Chondrocyte (in vitro differentiated cells): ENCODE measurements at regions not wholly inside any gene's neighbourhood (a gene's known extent, or its start where the extent isn't known, plus 50 kb on each side); places are given as distances from the start of the nearest gene placed in this dataset.
"Not testable (repeated sequence)": the region's sequence is repeated elsewhere in the genome, so short reads cannot be mapped to it uniquely, and the experiment has no call there.

ENCODE experiments used
- DNase-seq: peaks from one replicate; pipeline ENCODE4 v3.0.0; 2021; ENCODE audit warnings: mixed read lengths, low spot score
- H3K27ac Mint-ChIP-seq: one replicate; pipeline ENCODE4 v1.8.0; 2021; ENCODE audit warnings: mild to moderate bottlenecking, moderate library complexity, mixed read lengths; ENCODE audit not compliant: unreplicated experiment
- H3K27me3 Mint-ChIP-seq: 2 replicates; pipeline ENCODE4 v1.8.0; 2021; ENCODE audit warnings: low read depth, mixed read lengths
- H3K36me3 Mint-ChIP-seq: 2 replicates; pipeline ENCODE4 v1.8.0; 2021; ENCODE audit warnings: low read depth, mixed read lengths
- H3K4me1 Mint-ChIP-seq: 2 replicates; pipeline ENCODE4 v1.8.0; 2021; ENCODE audit warnings: low read depth, mild to moderate bottlenecking, mixed read lengths
- H3K4me3 Mint-ChIP-seq: one replicate; pipeline ENCODE4 v1.8.0; 2021; ENCODE audit warnings: mild to moderate bottlenecking, moderate library complexity, mixed read lengths; ENCODE audit not compliant: unreplicated experiment
- H3K9me3 Mint-ChIP-seq: 2 replicates; pipeline ENCODE4 v1.8.0; 2021; ENCODE audit warnings: low read depth, mixed read lengths
- TF ChIP-seq, protein P1 (sequence below): fragments of 200-600 bp; sonication (generic); IDR thresholded peaks from 2 replicates; pipeline ENCODE4 v1.5.0; 2021; ENCODE audit warnings: antibody characterized with exemption, mild to moderate bottlenecking, moderate library complexity

- H3K4me3 Mint-ChIP-seq, H3K27me3 Mint-ChIP-seq, DNase-seq: not testable (repeated sequence)
- H3K9me3 Mint-ChIP-seq: peaks cover 13% of the 10 kb centered on the region
- peaks cover 30% of the 10 kb centered on the region for H3K36me3 Mint-ChIP-seq
- H3K27ac Mint-ChIP-seq: peak overlapping the region; percentile 97
- H3K4me1 Mint-ChIP-seq: peaks cover 60% of the 10 kb centered on the region
Observed at GRCh38 chr2:131686164-131686893, 158.6 kb downstream of the CCDC74A start.

- H3K4me1 Mint-ChIP-seq: peaks cover 56% of the 10 kb centered on the region
- not testable (repeated sequence) for H3K27me3 Mint-ChIP-seq, H3K4me3 Mint-ChIP-seq, DNase-seq
- peaks cover 35% of the 10 kb centered on the region for H3K36me3 Mint-ChIP-seq
- peaks cover 19% of the 10 kb centered on the region for H3K9me3 Mint-ChIP-seq
- peak overlapping the region; percentile 90 for H3K27ac Mint-ChIP-seq
Observed at GRCh38 chr2:131686894-131687238, 159.2 kb downstream of the CCDC74A start.

DNA sequence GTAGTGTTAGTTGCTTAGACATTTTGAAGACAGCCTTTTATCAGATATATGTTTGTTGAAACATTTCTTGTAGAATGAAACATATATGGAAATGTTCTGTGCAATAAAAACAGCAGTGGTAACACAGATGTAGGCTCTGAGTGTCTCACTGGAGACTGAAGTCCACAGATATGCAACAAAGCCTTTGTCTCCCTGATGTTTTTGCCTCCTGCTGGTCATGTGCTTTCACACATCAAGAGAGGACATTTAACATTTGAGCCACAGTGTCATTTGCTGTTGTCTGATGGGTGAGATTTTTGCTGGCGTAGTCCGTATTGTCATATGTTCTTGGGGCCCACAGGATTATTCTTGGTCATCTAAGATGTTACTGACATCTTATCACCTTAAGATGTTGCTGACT lies 161.4 kb downstream of the CCDC74A start:
- not testable (repeated sequence) for DNase-seq, H3K4me3 Mint-ChIP-seq, H3K27ac Mint-ChIP-seq, H3K27me3 Mint-ChIP-seq
- Mint-ChIP-seq H3K9me3 (peaks cover 28% of the 10 kb centered on the region), H3K36me3 (peaks cover 46% of the 10 kb centered on the region), H3K4me1 (peaks cover 45% of the 10 kb centered on the region)

DNA sequence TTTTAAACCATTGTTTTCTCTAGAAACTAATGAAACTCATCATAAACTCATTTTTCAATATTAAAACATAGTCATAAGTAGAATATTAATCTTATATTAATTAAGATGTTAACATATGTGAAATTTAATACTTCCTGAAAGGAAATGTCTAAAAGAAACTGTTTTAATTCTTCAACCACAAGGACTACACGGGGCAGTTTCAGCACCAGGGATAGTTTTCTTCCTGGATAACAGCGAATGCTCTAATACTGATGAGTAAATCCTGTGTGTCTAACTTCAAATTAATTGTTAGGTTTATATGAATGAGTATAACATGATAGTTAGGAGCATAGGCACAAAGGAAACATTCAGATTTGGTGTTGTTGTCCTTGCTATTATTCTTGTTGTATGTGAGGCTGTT lies 183.6 kb downstream of the CCDC74A start:
- not testable (repeated sequence) for H3K9me3 Mint-ChIP-seq, H3K4me3 Mint-ChIP-seq, DNase-seq, H3K4me1 Mint-ChIP-seq, H3K36me3 Mint-ChIP-seq, H3K27ac Mint-ChIP-seq, H3K27me3 Mint-ChIP-seq

GRCh38 chr2:131717907-131718306 lies 190.2 kb downstream of the CCDC74A start:
- not testable (repeated sequence) for H3K4me3 Mint-ChIP-seq, H3K27ac Mint-ChIP-seq, H3K27me3 Mint-ChIP-seq, H3K9me3 Mint-ChIP-seq, H3K4me1 Mint-ChIP-seq, DNase-seq
- peaks cover 11% of the 10 kb centered on the region for H3K36me3 Mint-ChIP-seq

DNA sequence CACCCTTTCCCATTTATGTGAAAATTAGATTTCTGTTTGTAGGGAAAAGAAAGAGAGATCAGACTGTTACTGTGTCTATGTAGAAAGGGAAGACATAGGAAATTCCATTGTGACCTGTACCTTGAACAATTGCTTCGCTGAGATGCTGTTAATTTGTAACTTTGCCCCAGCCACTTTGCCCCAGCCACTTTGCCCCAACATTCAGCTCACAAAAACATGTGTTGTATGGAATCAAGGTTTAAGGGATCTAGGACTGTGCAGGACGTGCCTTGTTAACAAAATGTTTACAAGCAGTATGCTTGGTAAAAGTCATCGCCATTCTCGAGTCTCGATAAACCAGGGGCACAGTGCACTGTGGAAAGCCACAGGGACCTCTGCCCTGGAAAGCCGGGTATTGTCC lies 193.5 kb downstream of the CCDC74A start:
- not testable (repeated sequence) for H3K4me3 Mint-ChIP-seq, DNase-seq, H3K4me1 Mint-ChIP-seq, H3K27me3 Mint-ChIP-seq, H3K27ac Mint-ChIP-seq, H3K9me3 Mint-ChIP-seq
- H3K36me3 Mint-ChIP-seq: peaks cover 14% of the 10 kb centered on the region

- H3K27me3 Mint-ChIP-seq, H3K4me3 Mint-ChIP-seq, H3K4me1 Mint-ChIP-seq, H3K27ac Mint-ChIP-seq, DNase-seq, H3K9me3 Mint-ChIP-seq: not testable (repeated sequence)
- H3K36me3 Mint-ChIP-seq: peaks cover 13% of the 10 kb centered on the region
Observed at GRCh38 chr2:131722256-131722655, 194.6 kb downstream of the CCDC74A start.

DNA sequence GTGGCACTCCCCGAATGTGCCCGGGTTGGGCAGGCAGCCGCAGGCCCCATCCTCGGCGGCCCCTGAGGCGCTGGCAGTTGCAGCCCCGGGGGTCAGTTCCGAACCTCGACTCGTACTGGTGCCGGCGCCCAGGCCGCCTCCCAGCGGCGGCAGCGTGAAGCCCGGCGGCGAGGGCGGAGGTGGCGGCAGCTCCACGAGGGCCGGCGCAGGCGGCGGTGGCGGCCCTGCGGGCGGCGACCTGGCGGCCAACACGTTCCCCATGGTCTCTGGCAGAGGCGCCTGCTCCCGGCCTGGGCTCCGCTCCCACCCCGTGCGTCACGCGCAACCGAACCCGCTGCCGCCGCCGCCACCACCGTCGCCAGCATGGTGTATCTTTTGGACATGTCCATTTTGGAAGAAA lies 196.3 kb downstream of the CCDC74A start:
- TF ChIP-seq, protein P1, sequence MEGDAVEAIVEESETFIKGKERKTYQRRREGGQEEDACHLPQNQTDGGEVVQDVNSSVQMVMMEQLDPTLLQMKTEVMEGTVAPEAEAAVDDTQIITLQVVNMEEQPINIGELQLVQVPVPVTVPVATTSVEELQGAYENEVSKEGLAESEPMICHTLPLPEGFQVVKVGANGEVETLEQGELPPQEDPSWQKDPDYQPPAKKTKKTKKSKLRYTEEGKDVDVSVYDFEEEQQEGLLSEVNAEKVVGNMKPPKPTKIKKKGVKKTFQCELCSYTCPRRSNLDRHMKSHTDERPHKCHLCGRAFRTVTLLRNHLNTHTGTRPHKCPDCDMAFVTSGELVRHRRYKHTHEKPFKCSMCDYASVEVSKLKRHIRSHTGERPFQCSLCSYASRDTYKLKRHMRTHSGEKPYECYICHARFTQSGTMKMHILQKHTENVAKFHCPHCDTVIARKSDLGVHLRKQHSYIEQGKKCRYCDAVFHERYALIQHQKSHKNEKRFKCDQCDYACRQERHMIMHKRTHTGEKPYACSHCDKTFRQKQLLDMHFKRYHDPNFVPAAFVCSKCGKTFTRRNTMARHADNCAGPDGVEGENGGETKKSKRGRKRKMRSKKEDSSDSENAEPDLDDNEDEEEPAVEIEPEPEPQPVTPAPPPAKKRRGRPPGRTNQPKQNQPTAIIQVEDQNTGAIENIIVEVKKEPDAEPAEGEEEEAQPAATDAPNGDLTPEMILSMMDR: no peak
- H3K27me3 Mint-ChIP-seq: no peaks in the 10 kb centered on the region

DNA sequence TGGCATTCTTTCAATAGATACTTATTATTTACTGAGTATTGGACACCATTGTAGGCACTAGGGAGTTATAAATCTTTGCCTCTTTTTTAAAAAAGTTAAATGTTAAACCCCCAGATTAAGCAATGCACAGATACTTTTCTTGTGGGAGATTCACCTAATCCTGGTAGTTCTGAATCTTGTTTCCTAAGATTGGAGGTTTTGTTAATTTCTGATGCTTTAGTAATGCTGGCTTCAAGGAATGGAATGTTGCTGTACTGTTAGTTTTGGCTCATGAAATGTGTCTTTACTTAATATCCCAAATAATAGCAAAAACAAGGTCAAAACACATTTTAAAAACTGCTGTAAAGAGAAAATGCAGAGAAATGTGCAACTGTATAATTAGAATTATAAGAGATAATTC lies 200.8 kb downstream of the CCDC74A start:
- not testable (repeated sequence) for DNase-seq, H3K27me3 Mint-ChIP-seq, H3K4me1 Mint-ChIP-seq

More for the DNA sequence above, 196.3 kb downstream of the CCDC74A start:
- H3K4me3 Mint-ChIP-seq: no peak overlapping the region
- DNase-seq: no peak
- peaks cover 9% of the 10 kb centered on the region for H3K36me3 Mint-ChIP-seq
- H3K4me1 Mint-ChIP-seq: peaks cover 15% of the 10 kb centered on the region
- no peaks in the 10 kb centered on the region for H3K9me3 Mint-ChIP-seq
- no peak overlapping the region for H3K27ac Mint-ChIP-seq

DNA sequence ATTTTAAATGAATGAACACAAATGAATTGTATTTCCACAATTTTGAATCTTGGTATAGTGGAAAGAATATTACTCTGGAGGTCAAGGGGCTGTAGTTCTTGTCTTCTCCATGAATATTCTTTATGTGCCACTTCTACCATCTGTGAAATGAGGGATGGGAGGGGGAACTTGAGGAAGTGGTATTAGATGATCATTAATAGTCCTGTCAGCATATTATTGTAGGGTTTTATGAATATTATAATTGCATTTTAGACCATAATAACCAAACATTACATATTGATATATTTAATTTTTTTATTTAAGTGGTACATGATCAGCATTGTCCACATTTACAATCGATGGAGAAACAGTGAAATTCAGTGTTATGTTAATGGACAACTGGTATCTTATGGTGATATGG lies 205.8 kb downstream of the CCDC74A start:
- not testable (repeated sequence) for H3K27me3 Mint-ChIP-seq, DNase-seq, H3K27ac Mint-ChIP-seq, H3K4me1 Mint-ChIP-seq, H3K4me3 Mint-ChIP-seq, H3K9me3 Mint-ChIP-seq, H3K36me3 Mint-ChIP-seq

More for the DNA sequence above, 200.8 kb downstream of the CCDC74A start:
- H3K36me3 Mint-ChIP-seq, H3K4me3 Mint-ChIP-seq, H3K27ac Mint-ChIP-seq, H3K9me3 Mint-ChIP-seq: not testable (repeated sequence)

GRCh38 chr2:131736406-131736805 lies 208.7 kb downstream of the CCDC74A start:
- not testable (repeated sequence) for H3K27ac Mint-ChIP-seq, H3K9me3 Mint-ChIP-seq, H3K4me3 Mint-ChIP-seq, H3K4me1 Mint-ChIP-seq, DNase-seq, H3K36me3 Mint-ChIP-seq, H3K27me3 Mint-ChIP-seq

GRCh38 chr2:131738533-131738932 lies 210.8 kb downstream of the CCDC74A start:
- not testable (repeated sequence) for H3K27ac Mint-ChIP-seq, H3K4me3 Mint-ChIP-seq, H3K9me3 Mint-ChIP-seq, H3K36me3 Mint-ChIP-seq, DNase-seq, H3K27me3 Mint-ChIP-seq, H3K4me1 Mint-ChIP-seq
